Panc1 (cell line): ENCODE measurements at regions not wholly inside any gene's neighbourhood (a gene's known extent, or its start where the extent isn't known, plus 50 kb on each side); places are given as distances from the start of the nearest gene placed in this dataset.

Experiments
- POLR2AphosphoS5 ChIP-seq: IDR thresholded peaks from 2 replicates; pipeline ENCODE4 v1.6.1; 2012; ENCODE audit warnings: mild to moderate bottlenecking, low read depth, low read length, moderate library complexity
- SIN3A ChIP-seq: IDR thresholded peaks from 2 replicates; pipeline ENCODE4 v1.6.1; 2012; ENCODE audit warnings: low read depth, mild to moderate bottlenecking, low read length, moderate library complexity, borderline replicate concordance; ENCODE audit not compliant: insufficient read depth
- TCF7L2 ChIP-seq: IDR thresholded peaks from 2 replicates; pipeline ENCODE4 v1.6.1; 2011; ENCODE audit warnings: mild to moderate bottlenecking, low read depth, low read length, inconsistent platforms
- TF ChIP-seq, protein P1 (sequence below): fragments of 450-650 bp; IDR thresholded peaks from 2 replicates; pipeline ENCODE4 v1.5.1; 2017; ENCODE audit warnings: mild to moderate bottlenecking
- TF ChIP-seq, protein P2 (sequence below), 2 experiments: IDR thresholded peaks; 2 replicates each; pipeline ENCODE4 v1.6.1; 2011 to 2012; ENCODE audit warnings: low read depth in 2 of 2, control low read depth in 1 of 2, low read length in 1 of 2, mild to moderate bottlenecking in 1 of 2, moderate library complexity in 1 of 2; ENCODE audit not compliant: insufficient read depth in 1 of 2

DNA sequence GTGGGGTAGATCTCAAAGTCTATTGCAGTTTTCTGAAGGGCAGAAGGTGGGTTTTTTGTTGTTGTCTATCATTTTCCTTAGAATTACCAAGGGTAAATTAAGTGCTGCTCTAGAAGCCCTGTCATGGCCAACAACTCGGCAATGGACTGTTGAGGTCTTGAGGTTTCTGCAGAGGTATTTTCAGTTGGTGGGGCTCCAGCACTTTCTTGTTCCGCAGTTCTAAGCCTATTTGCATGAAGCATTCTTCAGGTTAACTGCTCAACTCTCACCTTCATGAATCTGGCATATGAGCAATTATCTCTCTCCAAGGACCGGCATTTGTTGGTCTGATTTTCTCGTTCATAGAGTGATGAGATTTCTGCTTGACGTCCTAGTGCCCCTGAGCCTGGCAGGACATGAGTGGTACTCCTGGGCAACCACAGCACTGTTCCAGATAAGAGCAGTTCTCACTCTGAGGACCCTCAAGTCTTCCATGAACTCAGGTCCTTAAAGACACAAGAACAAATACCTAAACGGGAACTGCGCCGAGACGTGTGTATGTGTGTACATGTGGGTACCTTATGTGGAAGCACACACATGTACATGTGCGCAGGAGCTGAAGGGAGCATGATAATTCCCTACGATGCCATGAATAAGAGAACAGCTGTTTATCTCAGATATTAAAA lies 544.5 kb downstream of the CSNK1G3 start:
- no peak for TF ChIP-seq SIN3A
- TF ChIP-seq, protein P1, sequence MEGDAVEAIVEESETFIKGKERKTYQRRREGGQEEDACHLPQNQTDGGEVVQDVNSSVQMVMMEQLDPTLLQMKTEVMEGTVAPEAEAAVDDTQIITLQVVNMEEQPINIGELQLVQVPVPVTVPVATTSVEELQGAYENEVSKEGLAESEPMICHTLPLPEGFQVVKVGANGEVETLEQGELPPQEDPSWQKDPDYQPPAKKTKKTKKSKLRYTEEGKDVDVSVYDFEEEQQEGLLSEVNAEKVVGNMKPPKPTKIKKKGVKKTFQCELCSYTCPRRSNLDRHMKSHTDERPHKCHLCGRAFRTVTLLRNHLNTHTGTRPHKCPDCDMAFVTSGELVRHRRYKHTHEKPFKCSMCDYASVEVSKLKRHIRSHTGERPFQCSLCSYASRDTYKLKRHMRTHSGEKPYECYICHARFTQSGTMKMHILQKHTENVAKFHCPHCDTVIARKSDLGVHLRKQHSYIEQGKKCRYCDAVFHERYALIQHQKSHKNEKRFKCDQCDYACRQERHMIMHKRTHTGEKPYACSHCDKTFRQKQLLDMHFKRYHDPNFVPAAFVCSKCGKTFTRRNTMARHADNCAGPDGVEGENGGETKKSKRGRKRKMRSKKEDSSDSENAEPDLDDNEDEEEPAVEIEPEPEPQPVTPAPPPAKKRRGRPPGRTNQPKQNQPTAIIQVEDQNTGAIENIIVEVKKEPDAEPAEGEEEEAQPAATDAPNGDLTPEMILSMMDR: no peak
- TF ChIP-seq, protein P2, sequence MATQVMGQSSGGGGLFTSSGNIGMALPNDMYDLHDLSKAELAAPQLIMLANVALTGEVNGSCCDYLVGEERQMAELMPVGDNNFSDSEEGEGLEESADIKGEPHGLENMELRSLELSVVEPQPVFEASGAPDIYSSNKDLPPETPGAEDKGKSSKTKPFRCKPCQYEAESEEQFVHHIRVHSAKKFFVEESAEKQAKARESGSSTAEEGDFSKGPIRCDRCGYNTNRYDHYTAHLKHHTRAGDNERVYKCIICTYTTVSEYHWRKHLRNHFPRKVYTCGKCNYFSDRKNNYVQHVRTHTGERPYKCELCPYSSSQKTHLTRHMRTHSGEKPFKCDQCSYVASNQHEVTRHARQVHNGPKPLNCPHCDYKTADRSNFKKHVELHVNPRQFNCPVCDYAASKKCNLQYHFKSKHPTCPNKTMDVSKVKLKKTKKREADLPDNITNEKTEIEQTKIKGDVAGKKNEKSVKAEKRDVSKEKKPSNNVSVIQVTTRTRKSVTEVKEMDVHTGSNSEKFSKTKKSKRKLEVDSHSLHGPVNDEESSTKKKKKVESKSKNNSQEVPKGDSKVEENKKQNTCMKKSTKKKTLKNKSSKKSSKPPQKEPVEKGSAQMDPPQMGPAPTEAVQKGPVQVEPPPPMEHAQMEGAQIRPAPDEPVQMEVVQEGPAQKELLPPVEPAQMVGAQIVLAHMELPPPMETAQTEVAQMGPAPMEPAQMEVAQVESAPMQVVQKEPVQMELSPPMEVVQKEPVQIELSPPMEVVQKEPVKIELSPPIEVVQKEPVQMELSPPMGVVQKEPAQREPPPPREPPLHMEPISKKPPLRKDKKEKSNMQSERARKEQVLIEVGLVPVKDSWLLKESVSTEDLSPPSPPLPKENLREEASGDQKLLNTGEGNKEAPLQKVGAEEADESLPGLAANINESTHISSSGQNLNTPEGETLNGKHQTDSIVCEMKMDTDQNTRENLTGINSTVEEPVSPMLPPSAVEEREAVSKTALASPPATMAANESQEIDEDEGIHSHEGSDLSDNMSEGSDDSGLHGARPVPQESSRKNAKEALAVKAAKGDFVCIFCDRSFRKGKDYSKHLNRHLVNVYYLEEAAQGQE (IDR thresholded peaks at IDR 0.05; ENCODE audit: insufficient read depth in 1 of 2, low read depth in 2 of 2, low read length in 1 of 2): no peak
- no peak for TF ChIP-seq POLR2AphosphoS5
- no peak for TF ChIP-seq TCF7L2
